GM19240 (cell line): ENCODE measurements at regions not wholly inside any gene's neighbourhood (a gene's known extent, or its start where the extent isn't known, plus 50 kb on each side); places are given as distances from the start of the nearest gene placed in this dataset.

Source experiments
- DNase-seq: peaks from one replicate; pipeline ENCODE4 v3.0.0; 2011; ENCODE audit warnings: low spot score; ENCODE audit not compliant: insufficient read length

DNA sequence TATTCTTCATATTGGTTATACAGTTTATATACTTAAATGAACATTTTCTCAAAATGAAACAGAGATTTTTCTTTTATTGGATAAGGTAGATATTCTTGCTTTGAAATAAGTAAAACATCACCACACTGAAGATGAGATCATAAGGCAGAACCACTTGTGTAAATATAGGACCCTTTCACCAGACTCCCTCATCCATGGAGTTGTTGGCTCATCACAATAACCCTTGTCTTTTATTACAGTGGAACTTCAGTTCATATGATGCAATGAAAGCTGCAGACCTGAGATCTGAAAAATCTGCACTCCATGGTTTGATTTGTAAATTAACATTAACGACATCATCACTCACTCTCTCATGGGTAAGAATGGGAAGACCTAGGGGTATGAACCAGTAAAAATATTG lies 51.9 kb upstream of the DBX2 start:
- no peak for DNase-seq

DNA sequence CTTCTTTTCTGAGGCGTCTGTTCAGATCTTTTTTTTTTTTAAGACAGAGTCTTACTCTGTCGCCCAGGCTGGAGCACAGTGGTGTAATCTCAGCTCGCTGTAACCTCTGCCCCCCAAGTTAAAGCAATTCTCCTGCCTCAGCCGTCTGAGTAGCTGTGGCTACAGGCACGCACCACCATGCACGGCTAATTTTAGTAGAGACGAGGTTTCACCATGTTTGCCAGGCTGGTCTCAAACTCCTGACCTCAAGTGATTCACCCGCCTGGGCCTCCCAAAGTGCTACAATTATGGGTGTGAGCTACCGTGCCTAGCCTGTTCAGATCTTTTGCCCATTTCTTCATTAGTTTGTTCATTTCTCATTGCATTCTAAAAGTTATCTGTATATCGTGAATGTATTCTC lies 55.1 kb upstream of the DBX2 start:
- no peak for DNase-seq

DNA sequence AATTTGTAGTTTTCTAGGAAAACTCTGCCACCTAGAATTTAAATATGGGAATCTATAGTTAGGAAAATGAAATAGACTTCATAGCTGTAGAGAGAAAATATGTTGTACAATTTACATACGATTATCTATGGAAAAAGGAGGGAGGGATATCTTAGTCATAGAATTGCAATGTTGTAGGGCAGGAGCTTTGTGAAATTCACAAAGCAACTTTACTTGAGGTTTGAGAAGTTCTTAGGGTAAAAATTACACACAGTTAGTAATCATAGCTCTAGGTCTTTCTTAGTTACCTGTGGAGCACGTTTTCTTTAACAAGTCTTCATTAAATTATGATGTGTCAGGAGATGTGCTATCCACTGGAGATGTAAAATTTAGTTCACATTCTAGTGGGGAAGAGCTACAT lies 61.4 kb upstream of the DBX2 start:
- DNase-seq: no peak

DNA sequence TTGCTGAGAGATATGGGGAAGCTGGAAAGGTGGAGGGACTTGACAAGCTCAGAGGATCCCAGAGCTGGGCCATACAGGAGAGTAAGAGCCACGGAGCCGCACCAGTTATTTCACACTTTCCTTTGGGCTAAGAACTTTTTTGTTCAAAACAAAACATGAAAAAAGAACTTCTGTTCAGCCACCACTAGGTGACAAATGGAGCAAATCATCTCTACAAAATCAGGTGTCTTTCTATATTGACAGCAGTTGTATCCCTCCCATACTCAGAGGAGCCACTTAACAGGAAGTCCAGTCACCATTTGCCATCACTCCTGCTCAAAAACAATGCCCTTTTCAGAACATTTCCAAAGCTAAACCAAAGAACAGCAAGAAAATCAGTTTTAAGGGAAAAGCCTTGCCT lies 70.3 kb upstream of the DBX2 start:
- no peak for DNase-seq

DNA sequence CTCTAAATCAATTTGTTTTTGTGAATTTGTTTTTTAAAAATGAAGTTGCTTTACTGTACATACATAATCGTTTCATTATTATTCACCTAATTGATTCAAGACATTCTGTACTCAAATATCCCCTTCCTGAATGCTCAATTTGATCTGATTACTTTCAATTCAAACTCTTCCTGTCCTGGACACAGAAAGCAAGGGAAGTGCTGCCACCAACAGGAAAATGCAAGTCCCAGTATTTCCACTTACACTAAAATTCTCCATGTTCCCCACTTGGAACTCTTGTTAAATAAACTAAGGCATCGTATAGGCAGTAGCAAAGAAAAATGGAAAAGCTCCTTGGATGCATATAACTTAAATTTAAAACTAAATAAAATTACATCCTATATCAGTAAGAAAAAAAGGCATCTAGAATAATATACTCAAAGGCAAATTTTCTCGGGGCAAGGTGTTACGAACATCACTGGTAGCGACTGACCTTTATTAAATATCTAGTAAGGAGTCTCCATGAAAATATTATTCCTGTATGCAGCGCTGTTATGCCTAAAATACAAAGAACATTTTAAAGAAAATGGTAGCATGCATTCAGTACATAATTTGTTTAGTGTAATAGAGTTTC lies 72.0 kb upstream of the DBX2 start:
- DNase-seq: no peak

DNA sequence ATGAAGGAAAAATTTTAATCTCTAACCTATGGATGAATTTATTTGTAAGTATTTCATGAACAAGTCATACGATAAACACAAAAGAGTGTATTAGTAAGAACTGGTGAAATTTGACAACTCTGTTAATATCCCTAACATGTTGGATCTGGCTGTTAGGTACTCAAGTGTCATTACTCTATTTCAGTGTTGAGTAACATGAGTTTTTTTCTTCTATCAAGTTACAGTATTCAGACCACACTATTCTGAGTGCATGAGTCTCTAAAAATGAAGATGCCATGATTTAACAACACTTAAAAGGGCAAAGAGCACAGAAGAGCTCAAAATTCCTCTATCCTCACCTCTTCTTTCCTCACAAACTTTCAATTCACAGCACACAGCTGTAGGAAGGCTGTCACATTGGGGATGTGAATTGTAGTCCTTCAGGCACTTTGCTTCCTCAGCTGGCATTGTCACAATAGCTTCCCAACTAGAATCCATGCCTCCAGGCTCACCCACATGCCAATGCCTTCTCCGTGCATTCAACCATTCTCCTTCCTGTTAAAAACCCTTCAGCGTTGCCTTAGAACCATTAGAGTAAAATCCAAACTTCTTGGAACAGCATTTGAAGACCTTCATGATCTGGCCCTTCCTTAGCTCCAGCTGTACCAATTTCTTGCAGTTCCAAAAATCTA lies 73.7 kb upstream of the DBX2 start:
- DNase-seq: no peak

DNA sequence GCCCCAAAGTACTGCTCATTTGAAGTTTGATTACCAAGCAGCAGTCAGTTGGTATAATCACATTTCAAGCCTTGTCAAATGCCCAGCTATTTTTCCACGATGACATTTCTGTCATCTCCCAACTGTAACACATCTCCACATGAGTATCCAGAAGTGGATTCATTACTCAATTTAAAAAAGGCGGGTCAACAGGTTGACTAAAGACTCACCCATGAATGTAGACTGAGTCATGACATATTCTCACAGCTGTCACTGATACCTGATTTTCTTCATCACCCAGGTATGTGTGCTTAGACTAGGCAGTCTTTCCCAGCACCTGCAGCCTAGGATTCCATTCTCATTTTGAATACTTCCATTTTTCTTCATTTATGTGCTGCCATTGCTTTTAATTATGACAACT lies 75.1 kb upstream of the DBX2 start:
- DNase-seq: no peak

DNA sequence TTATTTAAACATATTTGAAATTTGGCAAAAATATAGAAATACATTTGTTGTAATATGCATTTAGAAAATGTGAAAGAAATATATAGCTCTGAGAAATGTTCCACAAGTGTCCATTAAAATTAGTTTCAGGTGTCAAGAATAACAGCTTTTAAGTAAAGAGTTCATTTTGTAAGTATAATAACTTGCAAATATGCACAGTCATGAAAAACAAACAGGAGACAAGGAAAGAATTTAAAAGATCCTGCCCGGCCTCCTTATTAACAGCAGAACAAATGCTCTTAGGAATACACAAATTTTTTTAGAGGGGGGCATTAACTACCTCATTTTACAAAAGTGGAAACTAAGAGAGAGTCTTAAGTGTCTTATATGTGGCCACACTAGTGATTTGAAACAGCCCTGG lies 77.7 kb upstream of the DBX2 start:
- no peak for DNase-seq

DNA sequence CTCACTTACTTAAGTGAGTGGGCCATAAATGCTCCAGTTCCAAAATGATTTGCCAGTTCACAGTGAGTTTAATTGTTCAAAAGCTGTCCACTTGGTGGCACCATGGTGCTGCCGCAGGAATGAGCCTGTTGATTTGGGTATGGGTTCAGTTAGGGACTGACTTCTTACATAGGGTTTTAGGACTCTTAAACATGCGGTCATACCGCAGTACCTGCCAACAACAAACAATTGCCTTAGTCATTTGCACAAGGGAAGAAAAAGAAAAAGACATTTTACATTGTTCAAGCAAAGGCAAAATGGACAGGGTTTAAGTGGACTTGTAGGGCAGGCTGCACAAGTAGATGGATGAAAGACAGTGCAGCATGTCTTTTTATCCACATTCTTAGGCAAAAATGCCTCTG lies 80.0 kb upstream of the DBX2 start:
- DNase-seq: peak; percentile 16

DNA sequence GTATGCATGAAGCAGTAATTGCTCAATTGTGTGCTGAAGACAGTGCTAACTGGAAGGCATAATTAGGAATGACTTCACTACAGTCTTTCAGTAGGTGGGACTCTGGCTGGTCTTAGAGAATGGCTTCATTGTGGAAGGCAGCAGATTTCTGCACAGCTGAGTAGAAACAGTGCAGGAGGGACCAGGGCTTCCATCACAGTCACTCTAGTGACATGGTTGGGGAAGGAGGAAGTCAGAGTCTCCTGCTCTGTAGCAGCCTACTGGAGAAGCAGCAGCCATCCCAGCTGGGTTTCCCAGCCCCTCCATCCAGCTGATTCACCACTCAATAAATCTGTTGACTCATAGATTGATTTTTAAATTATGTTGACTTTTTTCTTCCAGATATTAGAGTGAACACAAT lies 80.6 kb upstream of the DBX2 start:
- DNase-seq: no peak

DNA sequence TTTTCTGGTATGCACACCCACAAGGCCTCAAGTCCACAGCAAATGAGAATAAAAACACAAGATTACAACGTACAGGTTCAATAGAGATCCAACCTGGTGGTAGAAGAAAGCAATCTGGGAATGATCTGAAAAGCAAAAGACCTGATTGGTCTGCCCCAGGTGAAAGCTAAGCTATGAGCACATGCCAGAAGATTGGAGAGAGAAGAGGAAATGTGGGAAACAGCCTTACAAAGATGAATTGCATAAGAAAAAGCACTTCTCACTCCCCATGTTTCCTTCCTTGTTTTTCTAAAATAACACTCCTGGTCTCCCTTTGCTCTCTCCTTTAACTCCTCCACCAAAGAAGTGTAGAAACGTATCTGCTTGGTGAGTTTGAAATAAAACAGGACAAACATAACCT lies 77.3 kb upstream of the ANO6 start:
- no peak for DNase-seq

DNA sequence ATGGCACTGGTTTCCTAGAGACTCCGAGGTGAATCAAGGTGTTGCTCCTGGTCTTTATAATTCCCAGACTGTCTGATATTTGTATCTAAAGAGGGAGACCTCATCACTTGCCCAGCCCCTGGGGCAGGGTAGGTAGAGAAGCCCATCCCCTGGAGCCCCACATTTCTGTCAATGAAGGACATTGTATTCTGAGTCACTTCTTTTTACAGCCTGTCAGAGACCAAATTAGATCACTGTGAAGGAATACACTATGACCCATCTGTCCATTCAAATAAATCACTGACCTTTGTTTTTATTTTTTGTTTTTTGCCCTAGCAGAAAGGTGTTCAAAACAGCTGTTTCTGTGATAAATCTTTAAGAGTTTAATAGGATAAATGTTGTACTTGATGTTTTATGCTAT lies 67.9 kb upstream of the ANO6 start:
- no peak for DNase-seq

DNA sequence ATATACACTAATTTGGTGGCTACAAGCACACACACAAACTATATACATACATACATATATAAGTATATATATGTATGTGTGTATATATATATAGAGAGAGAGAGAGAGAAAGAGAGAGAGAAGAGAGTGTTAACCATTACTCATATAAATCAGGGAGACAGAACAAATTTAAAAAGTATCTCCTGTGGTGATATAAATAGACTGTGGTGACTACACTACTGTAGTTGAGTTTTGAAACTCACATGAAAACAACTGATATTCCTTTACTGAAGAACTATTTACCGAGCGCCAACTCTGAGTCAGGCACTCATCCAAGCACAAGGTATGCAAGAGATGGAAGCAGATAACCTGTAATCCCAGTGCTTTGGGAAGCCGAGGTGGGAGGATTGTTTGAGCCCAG lies 67.3 kb upstream of the ANO6 start:
- no peak for DNase-seq

DNA sequence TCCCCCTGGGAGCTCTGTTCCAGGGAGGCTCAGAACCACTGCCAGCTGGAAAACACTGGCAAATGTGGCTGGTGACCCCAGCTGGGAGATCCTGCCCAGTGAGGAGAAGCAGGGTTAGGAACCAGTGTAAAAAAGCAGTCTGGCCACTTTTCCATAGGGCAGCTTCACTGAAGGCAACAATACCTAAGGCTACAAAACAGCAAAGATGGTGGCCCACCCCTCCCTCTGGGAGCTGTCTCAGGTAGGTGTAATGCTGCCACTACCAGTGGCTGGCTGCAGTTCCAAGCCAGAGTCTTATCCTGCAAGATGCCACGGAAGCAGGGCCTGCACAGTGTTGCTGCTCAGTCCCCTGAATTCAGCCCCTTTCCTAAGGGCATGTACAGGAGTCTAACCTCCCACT lies 50.6 kb upstream of the ANO6 start:
- no peak for DNase-seq

DNA sequence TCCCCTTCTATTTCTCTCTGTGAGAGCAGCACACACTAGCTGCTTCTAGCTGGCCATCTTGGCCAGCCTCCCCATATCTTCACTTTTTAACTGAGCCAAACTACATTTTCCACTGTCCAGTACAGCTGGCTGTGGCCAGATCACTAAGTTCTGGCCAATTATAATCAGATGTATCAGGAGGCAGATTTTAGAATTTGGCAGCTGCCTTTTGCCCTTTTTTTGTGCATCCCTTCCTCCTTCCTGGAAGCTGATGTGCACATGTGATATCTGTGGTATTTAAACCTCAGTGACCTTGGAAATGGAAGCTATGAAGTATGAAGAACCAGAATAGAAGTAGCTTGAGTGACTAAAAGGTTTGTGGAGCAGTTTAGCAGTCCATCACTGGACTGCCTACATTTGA lies 49.8 kb upstream of the ANO6 start:
- DNase-seq: no peak
